Transverse colon (tissue), 4 donors: ENCODE measurements at regions not wholly inside any gene's neighbourhood (a gene's known extent, or its start where the extent isn't known, plus 50 kb on each side); places are given as distances from the start of the nearest gene placed in this dataset.

Experiments used
- EP300 ChIP-seq: sonication (generic); formaldehyde crosslinking; IDR thresholded peaks from one replicate; pipeline ENCODE4 v1.6.1; 2017; ENCODE audit warnings: antibody characterized with exemption, low read depth
- POLR2A ChIP-seq: fragments of 450-650 bp; IDR thresholded peaks from one replicate; pipeline ENCODE4 v1.6.1; 2016; ENCODE audit warnings: antibody characterized with exemption, mild to moderate bottlenecking, moderate library complexity
- POLR2AphosphoS5 ChIP-seq, 3 donors: sonication (generic); formaldehyde crosslinking; IDR thresholded peaks; one replicate each; pipeline ENCODE4 v1.6.1; 2016; ENCODE audit warnings: antibody characterized with exemption in 3 of 3
- TF ChIP-seq, protein P1 (sequence below), 5 experiments: fragments of 200-600 bp in 3 of 5; fragments of 450-650 bp in 2 of 5; sonication (generic) in 3 of 5; IDR thresholded peaks; 1 replicate in 2 of 5; 2 replicates in 3 of 5; pipeline ENCODE4 v1.5.1; 2016 to 2017; ENCODE audit warnings: antibody characterized with exemption in 5 of 5, inconsistent platforms in 3 of 5, mild to moderate bottlenecking in 2 of 5, moderate library complexity in 1 of 5

DNA sequence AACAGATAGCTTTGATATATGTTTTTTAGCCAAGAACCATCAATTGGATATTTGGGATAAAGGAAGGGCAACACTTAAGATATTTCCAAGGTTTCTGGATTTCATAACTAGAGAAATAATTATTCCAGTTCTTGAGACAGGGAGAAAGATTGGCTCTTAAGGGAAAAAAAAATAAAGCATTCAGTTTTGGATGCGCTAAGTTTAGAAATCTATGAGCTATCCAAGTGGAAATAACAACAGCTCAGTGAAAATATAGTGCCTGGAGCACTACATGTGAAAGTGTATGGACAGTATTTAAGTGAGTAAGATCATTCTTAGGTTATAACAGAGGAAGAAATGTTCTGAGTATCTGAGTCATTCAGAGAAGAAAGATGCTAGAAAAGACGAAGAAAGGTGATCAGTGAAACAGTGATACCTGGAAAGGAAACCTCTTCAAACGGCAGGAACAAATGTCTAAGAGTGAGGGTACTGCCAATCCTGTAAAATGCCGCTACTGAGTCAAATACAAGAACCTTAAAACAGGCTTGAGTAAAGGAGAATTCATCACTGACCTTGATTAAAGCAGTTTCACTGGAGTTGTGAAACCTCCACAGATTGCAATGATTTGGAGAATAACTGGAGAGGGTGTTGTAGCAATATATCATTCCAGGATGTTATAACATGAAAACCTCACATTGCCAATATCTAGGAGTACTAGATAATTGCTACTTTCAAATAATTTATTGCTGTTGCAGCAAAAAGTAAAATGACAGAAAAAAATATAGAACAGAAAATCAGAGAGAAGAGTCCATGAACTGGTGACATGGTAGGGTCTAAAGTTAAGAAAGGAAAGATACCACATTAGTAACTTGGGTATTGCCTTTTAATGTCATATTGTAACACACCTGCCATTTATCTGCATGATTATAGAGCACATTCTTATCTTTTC is 482.1 kb upstream of the RGS18 start:
- no peak for TF ChIP-seq POLR2AphosphoS5 (IDR thresholded peaks at IDR 0.05)
- no peak for TF ChIP-seq POLR2A
- TF ChIP-seq, protein P1, sequence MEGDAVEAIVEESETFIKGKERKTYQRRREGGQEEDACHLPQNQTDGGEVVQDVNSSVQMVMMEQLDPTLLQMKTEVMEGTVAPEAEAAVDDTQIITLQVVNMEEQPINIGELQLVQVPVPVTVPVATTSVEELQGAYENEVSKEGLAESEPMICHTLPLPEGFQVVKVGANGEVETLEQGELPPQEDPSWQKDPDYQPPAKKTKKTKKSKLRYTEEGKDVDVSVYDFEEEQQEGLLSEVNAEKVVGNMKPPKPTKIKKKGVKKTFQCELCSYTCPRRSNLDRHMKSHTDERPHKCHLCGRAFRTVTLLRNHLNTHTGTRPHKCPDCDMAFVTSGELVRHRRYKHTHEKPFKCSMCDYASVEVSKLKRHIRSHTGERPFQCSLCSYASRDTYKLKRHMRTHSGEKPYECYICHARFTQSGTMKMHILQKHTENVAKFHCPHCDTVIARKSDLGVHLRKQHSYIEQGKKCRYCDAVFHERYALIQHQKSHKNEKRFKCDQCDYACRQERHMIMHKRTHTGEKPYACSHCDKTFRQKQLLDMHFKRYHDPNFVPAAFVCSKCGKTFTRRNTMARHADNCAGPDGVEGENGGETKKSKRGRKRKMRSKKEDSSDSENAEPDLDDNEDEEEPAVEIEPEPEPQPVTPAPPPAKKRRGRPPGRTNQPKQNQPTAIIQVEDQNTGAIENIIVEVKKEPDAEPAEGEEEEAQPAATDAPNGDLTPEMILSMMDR (IDR thresholded peaks at IDR 0.05) = no peak
- TF ChIP-seq EP300 = no peak
